HEK293T (cell line): ENCODE measurements at regions not wholly inside any gene's neighbourhood (a gene's known extent, or its start where the extent isn't known, plus 50 kb on each side); places are given as distances from the start of the nearest gene placed in this dataset.
"Not testable (repeated sequence)": the region's sequence is repeated elsewhere in the genome, so short reads cannot be mapped to it uniquely, and the experiment has no call there.

Experiments used
- CTCF ChIA-PET: fragments of 350-600 bp; formaldehyde crosslinking; extraction: SDS; loops from one replicate; lab custom pipeline; 2021; ENCODE audit warnings: antibody characterized with exemption, inconsistent platforms; lab: Yijun Ruan, JAX
- POLR2A ChIA-PET: fragments of 350-600 bp; formaldehyde crosslinking; extraction: SDS; loops from one replicate; lab custom pipeline; 2020; ENCODE audit warnings: antibody characterized with exemption, inconsistent platforms; lab: Yijun Ruan, JAX
- DNase-seq: peaks from one replicate; pipeline ENCODE4 v3.0.0; 2012; ENCODE audit warnings: mixed read lengths; ENCODE audit errors: extremely low spot score
- ARNT ChIP-seq: fragments of 450-650 bp; IDR thresholded peaks from 2 replicates; pipeline ENCODE4 v1.6.1; 2017; ENCODE audit warnings: mild to moderate bottlenecking
- BHLHE40 ChIP-seq: fragments of 450-650 bp; IDR thresholded peaks from 2 replicates; pipeline ENCODE4 v1.6.1; 2016; ENCODE audit warnings: mild to moderate bottlenecking, moderate library complexity, borderline replicate concordance
- CTBP1 ChIP-seq: fragments of 450-650 bp; IDR thresholded peaks from 2 replicates; pipeline ENCODE4 v1.6.1; 2016; ENCODE audit warnings: borderline replicate concordance
- ELF4 ChIP-seq: fragments of 450-650 bp; IDR thresholded peaks from 2 replicates; pipeline ENCODE4 v1.6.1; 2017; ENCODE audit warnings: antibody characterized with exemption
- FOXA1 ChIP-seq: fragments of 450-650 bp; IDR thresholded peaks from 2 replicates; pipeline ENCODE4 v1.6.1; 2016; ENCODE audit warnings: mild to moderate bottlenecking
- FOXK2 ChIP-seq: fragments of 450-650 bp; IDR thresholded peaks from 2 replicates; pipeline ENCODE4 v1.6.1; 2016; ENCODE audit warnings: mild to moderate bottlenecking
- FOXM1 ChIP-seq: fragments of 450-650 bp; IDR thresholded peaks from 2 replicates; pipeline ENCODE4 v1.6.1; 2017; ENCODE audit warnings: mild to moderate bottlenecking, borderline replicate concordance
- HDGF ChIP-seq: fragments of 450-650 bp; IDR thresholded peaks from 2 replicates; pipeline ENCODE4 v1.6.1; 2017; ENCODE audit warnings: antibody characterized with exemption, borderline replicate concordance
- L3MBTL2 ChIP-seq: fragments of 450-650 bp; conservative IDR thresholded peaks from 2 replicates; pipeline ENCODE4 v1.6.1; 2016; ENCODE audit warnings: mild to moderate bottlenecking
- LEF1 ChIP-seq: fragments of 450-650 bp; IDR thresholded peaks from 2 replicates; pipeline ENCODE4 v1.6.1; 2017; ENCODE audit warnings: mild to moderate bottlenecking, borderline replicate concordance
- NFRKB ChIP-seq: fragments of 450-650 bp; IDR thresholded peaks from 2 replicates; pipeline ENCODE4 v1.6.1; 2016; ENCODE audit warnings: mild to moderate bottlenecking, moderate library complexity
- SP1 ChIP-seq: fragments of 450-650 bp; IDR thresholded peaks from 2 replicates; pipeline ENCODE4 v1.6.1; 2017
- SUZ12 ChIP-seq: fragments of 450-650 bp; IDR thresholded peaks from 2 replicates; pipeline ENCODE4 v1.6.1; 2016; ENCODE audit warnings: mild to moderate bottlenecking
- TARDBP ChIP-seq: fragments of 450-650 bp; IDR thresholded peaks from 2 replicates; pipeline ENCODE4 v1.6.1; 2016
- ZNF384 ChIP-seq: fragments of 450-650 bp; IDR thresholded peaks from 2 replicates; pipeline ENCODE4 v1.6.1; 2016
- TF ChIP-seq, protein P1 (sequence below): fragments of 450-650 bp; IDR thresholded peaks from 2 replicates; pipeline ENCODE4 v1.6.1; 2016

DNA sequence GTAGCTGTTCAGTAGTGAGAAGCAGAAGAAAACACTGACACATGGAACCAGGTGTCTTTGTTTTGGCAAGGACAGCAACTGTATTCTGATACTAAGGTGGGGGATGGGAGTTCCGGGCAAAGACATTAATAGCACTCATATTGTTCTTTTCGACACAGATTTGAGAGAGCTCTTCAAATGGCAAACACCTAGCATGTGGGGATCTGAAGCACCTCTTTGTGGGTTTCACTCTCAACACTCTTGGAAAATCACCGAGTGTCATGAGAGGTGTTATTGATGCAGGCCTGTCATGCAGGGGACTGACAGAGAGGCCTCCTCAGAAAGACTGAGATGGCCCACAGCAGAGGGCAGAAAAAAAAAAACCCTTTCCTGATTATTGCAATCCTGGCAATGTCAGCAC is 228.4 kb upstream of the VCX start:
- ChIA-PET POLR2A (no interaction called here), CTCF (no interaction called here)
- TF ChIP-seq FOXA1 (no peak), FOXM1 (no peak), LEF1 (no peak), TARDBP (no peak), ARNT (no peak), ZNF384 (no peak), ELF4 (no peak), FOXK2 (no peak), BHLHE40 (no peak), CTBP1 (no peak), L3MBTL2 (no peak), SP1 (no peak), HDGF (no peak), NFRKB (no peak), SUZ12 (no peak)
- TF ChIP-seq, protein P1, sequence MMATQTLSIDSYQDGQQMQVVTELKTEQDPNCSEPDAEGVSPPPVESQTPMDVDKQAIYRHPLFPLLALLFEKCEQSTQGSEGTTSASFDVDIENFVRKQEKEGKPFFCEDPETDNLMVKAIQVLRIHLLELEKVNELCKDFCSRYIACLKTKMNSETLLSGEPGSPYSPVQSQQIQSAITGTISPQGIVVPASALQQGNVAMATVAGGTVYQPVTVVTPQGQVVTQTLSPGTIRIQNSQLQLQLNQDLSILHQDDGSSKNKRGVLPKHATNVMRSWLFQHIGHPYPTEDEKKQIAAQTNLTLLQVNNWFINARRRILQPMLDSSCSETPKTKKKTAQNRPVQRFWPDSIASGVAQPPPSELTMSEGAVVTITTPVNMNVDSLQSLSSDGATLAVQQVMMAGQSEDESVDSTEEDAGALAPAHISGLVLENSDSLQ: no peak
- no peak for DNase-seq

DNA sequence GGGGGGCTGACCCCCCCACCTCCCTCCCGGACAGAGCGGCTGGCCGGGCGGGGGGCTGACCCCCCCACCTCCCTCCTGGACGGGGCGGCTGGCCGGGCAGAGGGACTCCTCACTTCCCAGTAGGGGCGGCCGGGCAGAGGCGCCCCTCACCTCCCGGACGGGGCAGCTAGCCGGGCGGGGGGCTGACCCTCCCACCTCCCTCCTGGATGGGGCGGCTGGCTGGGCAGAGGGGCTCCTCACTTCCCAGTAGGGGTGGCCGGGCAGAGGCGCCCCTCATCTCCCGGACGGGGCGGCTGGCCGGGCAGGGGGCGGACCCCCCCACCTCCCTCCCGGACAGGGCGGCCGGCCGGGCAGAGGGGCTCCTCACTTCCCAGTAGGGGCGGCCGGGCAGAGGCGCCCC is 234.3 kb upstream of the VCX start:
- DNase-seq, POLR2A ChIA-PET, CTCF ChIA-PET: not testable (repeated sequence)

DNA sequence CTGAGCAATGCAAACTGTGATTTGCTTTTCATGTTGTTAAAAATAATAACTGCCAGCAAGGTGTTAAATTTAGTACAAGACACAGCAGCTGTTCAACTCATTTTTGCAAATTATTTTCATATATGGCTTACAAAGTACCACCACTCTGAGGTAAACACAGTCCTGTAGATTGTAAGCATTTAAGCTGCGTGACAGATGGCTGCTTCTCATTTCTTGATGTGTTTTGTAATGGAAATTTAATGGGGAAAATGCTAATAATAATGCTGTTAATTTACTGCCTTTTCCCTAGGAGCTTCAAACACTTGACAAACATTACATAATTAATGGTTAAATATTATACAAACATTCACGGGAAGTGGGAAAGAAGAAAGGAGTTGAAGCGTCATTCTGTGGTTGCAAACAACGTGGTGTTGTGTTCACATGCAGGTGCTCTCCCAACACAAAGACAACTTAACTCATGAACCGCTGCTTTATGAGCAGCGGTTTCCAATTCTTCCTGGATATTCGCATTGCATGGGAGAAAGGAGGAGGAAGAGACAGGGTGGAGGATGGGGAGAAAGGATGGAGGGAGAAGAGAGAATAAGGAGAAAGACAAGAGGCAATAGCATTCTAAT is 236.8 kb upstream of the VCX start:
- TF ChIP-seq SP1 (no peak), FOXK2 (no peak), TARDBP (no peak), SUZ12 (no peak), ELF4 (no peak), FOXA1 (no peak), ARNT (no peak), HDGF (no peak), NFRKB (no peak), BHLHE40 (no peak), ZNF384 (no peak), L3MBTL2 (no peak), LEF1 (no peak), CTBP1 (no peak)
- TF ChIP-seq, protein P1: no peak
- DNase-seq: no peak
- CTCF ChIA-PET: no interaction called here

DNA sequence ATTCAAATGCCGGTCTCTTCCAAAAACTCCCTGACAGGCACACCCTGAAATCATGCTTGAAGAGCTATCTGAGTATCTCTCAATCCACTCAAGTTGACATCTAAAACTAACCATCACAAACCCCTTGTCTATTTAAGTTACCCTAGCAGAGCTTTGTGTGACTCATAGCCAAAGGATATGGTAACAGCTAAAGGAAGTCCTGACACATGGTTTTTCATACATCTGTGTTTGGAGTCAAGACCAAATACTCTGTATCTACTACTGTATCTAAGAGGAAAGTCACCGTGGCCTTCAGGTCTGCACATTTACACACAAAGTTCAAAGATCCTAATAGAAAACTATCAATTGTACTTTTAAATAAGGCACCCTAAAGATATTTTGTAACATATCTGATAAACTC is 239.6 kb upstream of the VCX start:
- TF ChIP-seq SUZ12 (no peak), LEF1 (no peak), HDGF (no peak), FOXK2 (no peak), FOXM1 (no peak)
- DNase-seq: no peak
- ChIA-PET POLR2A (no interaction called here), CTCF (no interaction called here)

More for the DNA sequence above, 236.8 kb upstream of the VCX start:
- POLR2A ChIA-PET: no interaction called here

DNA sequence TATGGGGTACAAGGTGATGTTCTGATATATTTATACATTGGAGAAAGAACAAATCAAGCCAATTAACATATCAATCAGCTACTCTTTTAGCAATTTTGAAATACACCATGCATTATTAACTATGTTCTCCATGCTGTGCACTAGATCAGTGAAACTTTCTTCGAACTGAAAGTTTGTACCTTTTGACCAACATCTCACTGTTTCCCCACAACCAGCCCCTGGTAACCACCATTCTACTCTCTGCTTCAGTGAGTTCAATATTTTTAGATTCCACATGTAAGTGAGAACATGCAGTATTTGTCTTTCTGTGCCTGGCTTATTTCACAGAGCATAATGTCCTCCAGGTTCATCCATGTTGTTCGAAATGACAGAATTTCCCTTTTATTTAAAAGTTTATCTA is 246.1 kb upstream of the VCX start:
- TF ChIP-seq L3MBTL2 (no peak), ELF4 (no peak), HDGF (no peak), FOXK2 (no peak), TARDBP (no peak), ARNT (no peak), FOXA1 (no peak), FOXM1 (no peak), SP1 (no peak), CTBP1 (no peak), LEF1 (no peak), BHLHE40 (no peak), ZNF384 (no peak), SUZ12 (no peak), NFRKB (no peak)
- TF ChIP-seq, protein P1: no peak
- no peak for DNase-seq
- CTCF ChIA-PET: no interaction called here
- POLR2A ChIA-PET: no interaction called here

DNA sequence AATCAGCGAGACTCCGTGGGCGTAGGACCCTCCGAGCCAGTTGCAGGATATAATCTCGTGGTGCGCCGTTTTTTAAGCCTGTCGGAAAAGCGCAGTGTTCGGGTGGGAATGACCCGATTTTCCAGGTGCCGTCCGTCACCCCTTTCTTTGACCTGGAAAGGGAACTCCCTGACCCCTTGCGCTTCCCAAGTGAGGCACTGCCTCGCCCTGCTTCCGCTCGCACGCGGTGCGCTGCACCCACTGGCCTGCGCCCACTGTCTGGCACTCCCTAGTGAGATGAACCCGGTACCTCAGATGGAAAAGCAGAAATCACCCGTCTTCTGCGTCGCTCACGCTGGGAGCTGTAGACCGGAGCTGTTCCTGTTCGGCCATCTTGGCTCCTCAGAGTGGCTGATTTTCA is 249.6 kb upstream of the VCX start:
- POLR2A ChIA-PET, CTCF ChIA-PET: not testable (repeated sequence)

DNA sequence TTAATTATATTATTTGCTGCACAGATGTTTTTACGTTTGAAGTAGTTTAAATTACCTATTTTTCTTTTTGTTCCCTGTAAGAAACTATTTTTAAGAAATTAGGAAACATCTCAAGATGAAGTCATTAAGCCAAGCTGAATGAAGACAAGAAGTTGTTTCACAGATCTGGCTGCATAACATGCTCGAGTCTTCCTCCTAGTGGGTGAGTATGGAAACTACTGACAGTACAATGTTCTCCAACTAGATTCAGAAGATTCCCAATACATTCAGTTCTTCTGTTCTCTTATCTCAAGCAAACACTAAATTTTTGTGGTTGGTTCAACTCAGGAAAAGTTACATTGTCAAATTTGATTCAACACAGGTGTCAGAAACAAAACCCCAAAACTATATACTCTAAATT is 256.8 kb upstream of the VCX start:
- ChIA-PET POLR2A (no interaction called here), CTCF (no interaction called here)
- DNase-seq: no peak
- TF ChIP-seq L3MBTL2 (no peak), NFRKB (no peak), SUZ12 (no peak), ZNF384 (no peak), HDGF (no peak), SP1 (no peak), LEF1 (no peak), FOXA1 (no peak), BHLHE40 (no peak), FOXM1 (no peak), CTBP1 (no peak), FOXK2 (no peak), ELF4 (no peak), ARNT (no peak)
- TF ChIP-seq, protein P1: no peak

More for the DNA sequence above, 249.6 kb upstream of the VCX start:
- DNase-seq: not testable (repeated sequence)
